ENCODE measurements at regions not wholly inside any gene's neighbourhood (a gene's known extent, or its start where the extent isn't known, plus 50 kb on each side); places are given as distances from the start of the nearest gene placed in this dataset.
"Not testable (repeated sequence)": the region's sequence is repeated elsewhere in the genome, so short reads cannot be mapped to it uniquely, and the experiment has no call there.

- intact Hi-C loops (cut with DNase I): no loop called here
- H3K9ac ChIP-seq (ENCODE audit: low read length in 3 of 3): no peak overlapping the region
- no peaks in the 10 kb centered on the region for H3K36me3 ChIP-seq (ENCODE audit: control insufficient read depth in 2 of 3, insufficient read depth in 3 of 3, low read length in 3 of 3)
- H3K4me3 ChIP-seq (ENCODE audit: low read length in 3 of 3): no peak overlapping the region
- DNase-seq: no peak
- no peak for FAIRE-seq
- H3K4me1 ChIP-seq (ENCODE audit: control insufficient read depth in 2 of 3, insufficient read depth in 2 of 3, low read depth in 1 of 3, low read length in 3 of 3): no peaks in the 10 kb centered on the region
- TF ChIP-seq CTCF (IDR thresholded peaks at IDR 0.05; ENCODE audit: borderline replicate concordance, extremely low read depth, insufficient read depth): no peak
- H3K27me3 ChIP-seq (ENCODE audit: control insufficient read depth, insufficient read depth, low read length): no peaks in the 10 kb centered on the region
- H3K9me3 ChIP-seq (ENCODE audit: control insufficient read depth in 2 of 3, insufficient read depth in 1 of 3, low read length in 3 of 3): no peaks in the 10 kb centered on the region
- H3K27ac ChIP-seq (ENCODE audit: low read depth in 2 of 2, low read length in 2 of 2): no peak overlapping the region
Measured at GRCh38 chr7:66466081-66466600, 162.5 kb upstream of the KCTD7 start.

- no peaks in the 10 kb centered on the region for H3K4me1 ChIP-seq (ENCODE audit: control insufficient read depth in 2 of 3, insufficient read depth in 2 of 3, low read depth in 1 of 3, low read length in 3 of 3)
- H3K9me3 ChIP-seq (ENCODE audit: control insufficient read depth in 2 of 3, insufficient read depth in 1 of 3, low read length in 3 of 3): no peaks in the 10 kb centered on the region
- no peaks in the 10 kb centered on the region for H3K27me3 ChIP-seq (ENCODE audit: control insufficient read depth, insufficient read depth, low read length)
- DNase-seq: no peak
- no peaks in the 10 kb centered on the region for H3K36me3 ChIP-seq (ENCODE audit: control insufficient read depth in 2 of 3, insufficient read depth in 3 of 3, low read length in 3 of 3)
- TF ChIP-seq CTCF (IDR thresholded peaks at IDR 0.05; ENCODE audit: borderline replicate concordance, extremely low read depth, insufficient read depth): no peak
- no peak overlapping the region for H3K4me3 ChIP-seq (ENCODE audit: low read length in 3 of 3)
- intact Hi-C loops (cut with DNase I): no loop called here
- H3K9ac ChIP-seq (ENCODE audit: low read length in 3 of 3): no peak overlapping the region
- FAIRE-seq: no peak
- H3K27ac ChIP-seq (ENCODE audit: low read depth in 2 of 2, low read length in 2 of 2): no peak overlapping the region
Measured at GRCh38 chr7:66467887-66468286, 160.8 kb upstream of the KCTD7 start.

GRCh38 chr7:66473064-66473463, 155.6 kb upstream of the KCTD7 start:
- H3K4me1 ChIP-seq (ENCODE audit: control insufficient read depth in 2 of 3, insufficient read depth in 2 of 3, low read depth in 1 of 3, low read length in 3 of 3); FAIRE-seq; intact Hi-C loops (cut with DNase I); H3K27me3 ChIP-seq (ENCODE audit: control insufficient read depth, insufficient read depth, low read length); H3K27ac ChIP-seq (ENCODE audit: low read depth in 2 of 2, low read length in 2 of 2); H3K4me3 ChIP-seq (ENCODE audit: low read length in 3 of 3); H3K9ac ChIP-seq (ENCODE audit: low read length in 3 of 3); H3K9me3 ChIP-seq (ENCODE audit: control insufficient read depth in 2 of 3, insufficient read depth in 1 of 3, low read length in 3 of 3); DNase-seq: not testable (repeated sequence)
- H3K36me3 ChIP-seq (ENCODE audit: control insufficient read depth in 2 of 3, insufficient read depth in 3 of 3, low read length in 3 of 3): peaks cover 0 to 12% (median 1%) of the 10 kb centered on the region in 3 donors

GRCh38 chr7:66474441-66474840, 154.2 kb upstream of the KCTD7 start:
- intact Hi-C loops (cut with DNase I): no loop called here
- no peak for DNase-seq

GRCh38 chr7:66476056-66476455, 152.6 kb upstream of the KCTD7 start:
- intact Hi-C loops (cut with DNase I); H3K9ac ChIP-seq (ENCODE audit: low read length in 3 of 3); H3K4me1 ChIP-seq (ENCODE audit: control insufficient read depth in 2 of 3, insufficient read depth in 2 of 3, low read depth in 1 of 3, low read length in 3 of 3); H3K9me3 ChIP-seq (ENCODE audit: control insufficient read depth in 2 of 3, insufficient read depth in 1 of 3, low read length in 3 of 3); H3K27ac ChIP-seq (ENCODE audit: low read depth in 2 of 2, low read length in 2 of 2); FAIRE-seq; H3K4me3 ChIP-seq (ENCODE audit: low read length in 3 of 3); DNase-seq; H3K27me3 ChIP-seq (ENCODE audit: control insufficient read depth, insufficient read depth, low read length): not testable (repeated sequence)
- H3K36me3 ChIP-seq (ENCODE audit: control insufficient read depth in 2 of 3, insufficient read depth in 3 of 3, low read length in 3 of 3): peaks cover 0 to 23% (median 3%) of the 10 kb centered on the region in 3 donors

More at GRCh38 chr7:66474441-66474840, 154.2 kb upstream of the KCTD7 start:
- H3K36me3 ChIP-seq (ENCODE audit: control insufficient read depth in 2 of 3, insufficient read depth in 3 of 3, low read length in 3 of 3): peaks cover 0 to 19% (median 3%) of the 10 kb centered on the region in 3 donors
- H3K4me1 ChIP-seq (ENCODE audit: control insufficient read depth in 2 of 3, insufficient read depth in 2 of 3, low read depth in 1 of 3, low read length in 3 of 3): no peaks in the 10 kb centered on the region
- no peak overlapping the region for H3K27ac ChIP-seq (ENCODE audit: low read depth in 2 of 2, low read length in 2 of 2)
- H3K4me3 ChIP-seq (ENCODE audit: low read length in 3 of 3): no peak overlapping the region
- no peak for FAIRE-seq
- H3K9me3 ChIP-seq (ENCODE audit: control insufficient read depth in 2 of 3, insufficient read depth in 1 of 3, low read length in 3 of 3): no peaks in the 10 kb centered on the region
- H3K27me3 ChIP-seq (ENCODE audit: control insufficient read depth, insufficient read depth, low read length): no peaks in the 10 kb centered on the region
- no peak overlapping the region for H3K9ac ChIP-seq (ENCODE audit: low read length in 3 of 3)
- no peak for TF ChIP-seq CTCF (IDR thresholded peaks at IDR 0.05; ENCODE audit: borderline replicate concordance, extremely low read depth, insufficient read depth)

- H3K9ac ChIP-seq (ENCODE audit: low read length in 3 of 3); H3K27me3 ChIP-seq (ENCODE audit: control insufficient read depth, insufficient read depth, low read length); H3K9me3 ChIP-seq (ENCODE audit: control insufficient read depth in 2 of 3, insufficient read depth in 1 of 3, low read length in 3 of 3); H3K4me1 ChIP-seq (ENCODE audit: control insufficient read depth in 2 of 3, insufficient read depth in 2 of 3, low read depth in 1 of 3, low read length in 3 of 3); FAIRE-seq; intact Hi-C loops (cut with DNase I); H3K27ac ChIP-seq (ENCODE audit: low read depth in 2 of 2, low read length in 2 of 2); H3K4me3 ChIP-seq (ENCODE audit: low read length in 3 of 3); DNase-seq: not testable (repeated sequence)
- H3K36me3 ChIP-seq (ENCODE audit: control insufficient read depth in 2 of 3, insufficient read depth in 3 of 3, low read length in 3 of 3): peaks cover 0 to 31% (median 3%) of the 10 kb centered on the region in 3 donors
Measured at GRCh38 chr7:66477822-66478397, 150.8 kb upstream of the KCTD7 start.

All from kidney (tissue), 13 donors.